ENCODE measurements at regions not wholly inside any gene's neighbourhood (a gene's known extent, or its start where the extent isn't known, plus 50 kb on each side); places are given as distances from the start of the nearest gene placed in this dataset.
A peak's percentile ranks its signal among the peaks of the same experiment; 100 is the strongest.
"Not testable (repeated sequence)": the region's sequence is repeated elsewhere in the genome, so short reads cannot be mapped to it uniquely, and the experiment has no call there.

GRCh38 chr10:125605167-125605566 lies 77.8 kb downstream of the TEX36 start:
- peak; percentile 24 for DNase-seq (ENCODE audit: low read depth)
- no peak for TF ChIP-seq CTCF (IDR thresholded peaks at IDR 0.05; ENCODE audit: insufficient read depth, low read length)
- H3K4me3 ChIP-seq (ENCODE audit: low read depth, low read length), result no peak overlapping the region

- no peak for DNase-seq (ENCODE audit: low read depth)
- TF ChIP-seq CTCF (IDR thresholded peaks at IDR 0.05; ENCODE audit: insufficient read depth, low read length), result no peak
- no peak overlapping the region for H3K4me3 ChIP-seq (ENCODE audit: low read depth, low read length)
Observed at GRCh38 chr10:125602825-125603224, 80.1 kb downstream of the TEX36 start.

- H3K4me3 ChIP-seq (ENCODE audit: low read depth, low read length), result no peak overlapping the region
- DNase-seq (ENCODE audit: low read depth), result no peak
- no peak for TF ChIP-seq CTCF (IDR thresholded peaks at IDR 0.05; ENCODE audit: insufficient read depth, low read length)
Observed at GRCh38 chr10:125599194-125599593, 83.8 kb downstream of the TEX36 start.

GRCh38 chr10:125595911-125596310 lies 87.1 kb downstream of the TEX36 start:
- H3K4me3 ChIP-seq (ENCODE audit: low read depth, low read length), result no peak overlapping the region
- no peak for DNase-seq (ENCODE audit: low read depth)
- no peak for TF ChIP-seq CTCF (IDR thresholded peaks at IDR 0.05; ENCODE audit: insufficient read depth, low read length)

- no peak for TF ChIP-seq CTCF (IDR thresholded peaks at IDR 0.05; ENCODE audit: insufficient read depth, low read length)
- no peak overlapping the region for H3K4me3 ChIP-seq (ENCODE audit: low read depth, low read length)
- no peak for DNase-seq (ENCODE audit: low read depth)
Observed at GRCh38 chr10:125593644-125594043, 89.3 kb downstream of the TEX36 start.

GRCh38 chr10:125592897-125593296 lies 90.1 kb downstream of the TEX36 start:
- TF ChIP-seq CTCF (IDR thresholded peaks at IDR 0.05; ENCODE audit: insufficient read depth, low read length), result no peak
- H3K4me3 ChIP-seq (ENCODE audit: low read depth, low read length), result no peak overlapping the region
- no peak for DNase-seq (ENCODE audit: low read depth)

GRCh38 chr10:125591886-125592285 lies 91.1 kb downstream of the TEX36 start:
- no peak for DNase-seq (ENCODE audit: low read depth)
- H3K4me3 ChIP-seq (ENCODE audit: low read depth, low read length), result no peak overlapping the region
- TF ChIP-seq CTCF (IDR thresholded peaks at IDR 0.05; ENCODE audit: insufficient read depth, low read length), result no peak

- not testable (repeated sequence) for H3K4me3 ChIP-seq (ENCODE audit: low read depth, low read length); DNase-seq (ENCODE audit: low read depth)
Observed at GRCh38 chr10:125588738-125589137, 94.2 kb downstream of the TEX36 start.

Measured in fibroblast of the aortic adventitia (primary cell).